ENCODE measurements at regions not wholly inside any gene's neighbourhood (a gene's known extent, or its start where the extent isn't known, plus 50 kb on each side); places are given as distances from the start of the nearest gene placed in this dataset.

- ChIA-PET CTCF (ENCODE audit: low intra/inter-chr PET ratio, low total read pairs) (no interaction called here), POLR2A (no interaction called here)
- H3K36me3 ChIP-seq (replicated peaks in 1 of 2; ENCODE audit: control insufficient read depth in 1 of 2, insufficient read depth in 2 of 2, low read length in 2 of 2) = no peaks in the 10 kb centered on the region
- H3K27ac ChIP-seq (ENCODE audit: extremely low read length, insufficient read depth, low read length) = no peak overlapping the region
- BruUV-seq (replicated peaks) = no TSS peak
- H3K9me3 ChIP-seq (ENCODE audit: low read length) = peaks cover 15% of the 10 kb centered on the region
- H3K4me1 ChIP-seq (ENCODE audit: insufficient read depth, low read length) = peaks cover 14% of the 10 kb centered on the region
- no peaks in the 10 kb centered on the region; a peak in 1 of 5 replicates for H3K27me3 ChIP-seq (ENCODE audit: control insufficient read depth in 1 of 2, insufficient read depth in 2 of 2, low read length in 2 of 2)
- in situ Hi-C loops (cut with HindIII; ENCODE audit: extremely low pct_ligation_motif_present, low pct_unique_long_range_greater_than_20kb) (loop anchor here (25.0 kb wide), 1 partner anchor 91 kb away; no protein-coding TSS in a partner anchor), intact Hi-C loops (cut with micrococcal nuclease; ENCODE audit: unreplicated experiment) (no loop called here)
- H3K4me2 ChIP-seq (ENCODE audit: low read depth, low read length) = no peak overlapping the region
- H3K9ac ChIP-seq (ENCODE audit: insufficient read depth, low read depth, low read length) = no peak overlapping the region
- ATAC-seq (no peak), FAIRE-seq (no peak), DNase-seq (ENCODE audit: low spot score) (no peak)
- TF ChIP-seq ZNF777 (CRISPR knock-in tag; IDR thresholded peaks at IDR 0.05) = no peak
- no peak for TF ChIP-seq FIP1L1 (IDR thresholded peaks at IDR 0.05; ENCODE audit: borderline replicate concordance, insufficient read depth, low read depth, low read length)
- TF ChIP-seq GZF1 (CRISPR knock-in tag; IDR thresholded peaks at IDR 0.05) = no peak
- TF ChIP-seq RORA (CRISPR knock-in tag; IDR thresholded peaks at IDR 0.05) = no peak
- TF ChIP-seq MED13 (CRISPR knock-in tag; IDR thresholded peaks at IDR 0.05) = no peak
- no peak for TF ChIP-seq ZNF557 (CRISPR knock-in tag; IDR thresholded peaks at IDR 0.05)
- H2AFZ ChIP-seq (ENCODE audit: low read length) = no peak overlapping the region
- no peak overlapping the region for H3K4me3 ChIP-seq (replicated peaks in 1 of 3; ENCODE audit: insufficient read depth in 1 of 3, low read depth in 2 of 3, low read length in 3 of 3)
- H4K20me1 ChIP-seq (ENCODE audit: insufficient read depth, low read length) = no peaks in the 10 kb centered on the region
- no peaks in the 10 kb centered on the region for H3K79me2 ChIP-seq (ENCODE audit: insufficient read depth, low read length)
- 24% methylated on average over 5 of the region's 5 CpGs for WGBS (ENCODE audit: low lambda C conversion rate)
These were observed 556.0 kb upstream of the MEX3C start for GRCh38 chr18:51753365-51754057.

- no peak overlapping the region for H3K4me3 ChIP-seq (replicated peaks in 1 of 3; ENCODE audit: insufficient read depth in 1 of 3, low read depth in 2 of 3, low read length in 3 of 3)
- H3K27me3 ChIP-seq (ENCODE audit: control insufficient read depth in 1 of 2, insufficient read depth in 2 of 2, low read length in 2 of 2) = no peaks in the 10 kb centered on the region; a peak in 1 of 5 replicates
- FAIRE-seq = no peak
- peaks cover 14% of the 10 kb centered on the region for H3K4me1 ChIP-seq (ENCODE audit: insufficient read depth, low read length)
- BruUV-seq (replicated peaks) = no TSS peak
- no peak overlapping the region for H3K27ac ChIP-seq (ENCODE audit: extremely low read length, insufficient read depth, low read length)
- H3K79me2 ChIP-seq (ENCODE audit: insufficient read depth, low read length) = no peaks in the 10 kb centered on the region
- H2AFZ ChIP-seq (ENCODE audit: low read length) = no peak overlapping the region
- no peak overlapping the region for H3K4me2 ChIP-seq (ENCODE audit: low read depth, low read length)
- ATAC-seq = no peak
- H4K20me1 ChIP-seq (ENCODE audit: insufficient read depth, low read length) = no peaks in the 10 kb centered on the region
- peaks cover 4% of the 10 kb centered on the region; the same call in 1 of the 2 replicates for H3K9me3 ChIP-seq (ENCODE audit: low read length)
- DNase-seq (ENCODE audit: low spot score) = no peak
- in situ Hi-C loops (cut with HindIII; ENCODE audit: extremely low pct_ligation_motif_present, low pct_unique_long_range_greater_than_20kb) (loop anchor here (25.0 kb wide), 1 partner anchor 92 kb away; no protein-coding TSS in a partner anchor), intact Hi-C loops (cut with micrococcal nuclease; ENCODE audit: unreplicated experiment) (no loop called here)
- 34% methylated on average over 4 of the region's 4 CpGs for WGBS (ENCODE audit: low lambda C conversion rate)
- ChIA-PET POLR2A (no interaction called here), CTCF (ENCODE audit: low intra/inter-chr PET ratio, low total read pairs) (no interaction called here)
- H3K36me3 ChIP-seq (replicated peaks in 1 of 2; ENCODE audit: control insufficient read depth in 1 of 2, insufficient read depth in 2 of 2, low read length in 2 of 2) = no peaks in the 10 kb centered on the region
- H3K9ac ChIP-seq (ENCODE audit: insufficient read depth, low read depth, low read length) = no peak overlapping the region
- no peak for TF ChIP-seq KDM2A (CRISPR knock-in tag; IDR thresholded peaks at IDR 0.05; ENCODE audit: borderline replicate concordance, low read depth)
- TF ChIP-seq ZNF619 (CRISPR knock-in tag; IDR thresholded peaks at IDR 0.05) = no peak
- no peak for TF ChIP-seq ZNF549 (CRISPR knock-in tag; IDR thresholded peaks at IDR 0.05)
- no peak for TF ChIP-seq ZBTB42 (CRISPR knock-in tag; IDR thresholded peaks at IDR 0.05)
- no peak for TF ChIP-seq ZNF20 (CRISPR knock-in tag; IDR thresholded peaks at IDR 0.05)
These were observed 557.1 kb upstream of the MEX3C start for GRCh38 chr18:51754566-51754965.

Measured in HepG2 (cell line).